ENCODE measurements at regions not wholly inside any gene's neighbourhood (a gene's known extent, or its start where the extent isn't known, plus 50 kb on each side); places are given as distances from the start of the nearest gene placed in this dataset.

DNA sequence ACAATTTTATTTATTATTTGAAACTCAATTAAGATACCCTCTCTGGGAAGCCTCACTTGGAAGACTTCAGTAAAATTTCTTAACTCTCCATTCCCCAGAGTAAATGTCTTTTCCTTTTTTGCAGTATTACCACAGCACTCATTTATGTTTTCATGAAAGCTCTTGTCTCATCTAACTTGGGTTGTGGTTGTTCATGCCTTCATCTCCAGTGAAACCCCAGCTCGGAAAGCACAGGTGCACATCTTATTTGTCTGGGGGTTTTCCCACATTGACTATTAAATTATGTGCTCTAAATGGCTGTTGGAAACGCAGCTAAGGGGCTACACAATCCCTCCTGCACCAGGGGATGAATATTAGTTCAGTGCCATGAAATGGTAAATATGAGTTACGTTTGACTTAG lies 954.2 kb upstream of the RAG2 start:
- Histone ChIP-seq H3K27ac (ENCODE audit: low read depth, low read length) (no peak overlapping the region), H3K27me3 (ENCODE audit: control insufficient read depth, insufficient read depth, low read length, poor library complexity, severe bottlenecking) (peaks cover 6% of the 10 kb centered on the region), H3K4me3 (ENCODE audit: low read length) (no peak overlapping the region), H3K9me3 (ENCODE audit: control insufficient read depth, low read length) (no peaks in the 10 kb centered on the region), H3K4me1 (ENCODE audit: control insufficient read depth, insufficient read depth, low read length) (no peaks in the 10 kb centered on the region), H3K36me3 (ENCODE audit: control insufficient read depth, insufficient read depth, low read length) (no peaks in the 10 kb centered on the region), H3K9ac (ENCODE audit: extremely low read depth, low read length, poor library complexity, severe bottlenecking) (no peak overlapping the region)
- 90 to 91% methylated on average over 2 to 3 of the region's 3 CpGs for WGBS, 2 experiments (ENCODE audit: insufficient coverage in 1 of 2, insufficient read length in 1 of 2)
- Mint-ChIP-seq H3K27me3 (ENCODE audit: insufficient read depth) (no peaks in the 10 kb centered on the region), H3K36me3 (ENCODE audit: low read depth) (no peaks in the 10 kb centered on the region), H3K27ac (no peak overlapping the region), H3K4me1 (no peaks in the 10 kb centered on the region), H3K4me3 (no peak overlapping the region), H3K9me3 (no peaks in the 10 kb centered on the region)
- TF ChIP-seq, protein P1, sequence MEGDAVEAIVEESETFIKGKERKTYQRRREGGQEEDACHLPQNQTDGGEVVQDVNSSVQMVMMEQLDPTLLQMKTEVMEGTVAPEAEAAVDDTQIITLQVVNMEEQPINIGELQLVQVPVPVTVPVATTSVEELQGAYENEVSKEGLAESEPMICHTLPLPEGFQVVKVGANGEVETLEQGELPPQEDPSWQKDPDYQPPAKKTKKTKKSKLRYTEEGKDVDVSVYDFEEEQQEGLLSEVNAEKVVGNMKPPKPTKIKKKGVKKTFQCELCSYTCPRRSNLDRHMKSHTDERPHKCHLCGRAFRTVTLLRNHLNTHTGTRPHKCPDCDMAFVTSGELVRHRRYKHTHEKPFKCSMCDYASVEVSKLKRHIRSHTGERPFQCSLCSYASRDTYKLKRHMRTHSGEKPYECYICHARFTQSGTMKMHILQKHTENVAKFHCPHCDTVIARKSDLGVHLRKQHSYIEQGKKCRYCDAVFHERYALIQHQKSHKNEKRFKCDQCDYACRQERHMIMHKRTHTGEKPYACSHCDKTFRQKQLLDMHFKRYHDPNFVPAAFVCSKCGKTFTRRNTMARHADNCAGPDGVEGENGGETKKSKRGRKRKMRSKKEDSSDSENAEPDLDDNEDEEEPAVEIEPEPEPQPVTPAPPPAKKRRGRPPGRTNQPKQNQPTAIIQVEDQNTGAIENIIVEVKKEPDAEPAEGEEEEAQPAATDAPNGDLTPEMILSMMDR (conservative IDR thresholded peaks at IDR 0.05) = no peak
- DNase-seq = no peak

DNA sequence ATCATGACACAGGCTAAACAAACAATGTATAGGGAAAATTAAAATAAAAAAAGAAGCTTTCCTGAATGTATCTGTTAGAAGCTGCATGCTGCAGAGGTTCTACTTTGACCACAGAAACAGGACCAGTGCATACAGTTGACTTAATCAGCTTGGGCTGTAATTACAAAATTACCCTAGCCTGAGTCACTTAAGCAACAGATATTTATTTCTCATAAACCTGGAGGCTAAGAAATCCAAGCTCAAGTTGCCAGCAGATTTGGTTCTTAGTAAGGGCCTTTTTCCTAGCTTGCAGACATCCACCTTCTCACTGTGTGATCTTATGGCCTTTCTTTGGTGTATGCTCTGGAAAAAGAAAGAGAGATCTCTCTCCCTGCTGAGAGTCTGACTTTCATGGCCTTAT lies 946.5 kb upstream of the RAG2 start:
- TF ChIP-seq, protein P1 (conservative IDR thresholded peaks at IDR 0.05) = no peak
- H3K27ac ChIP-seq (ENCODE audit: low read depth, low read length) = no peak overlapping the region
- no peaks in the 10 kb centered on the region for H3K4me1 ChIP-seq (ENCODE audit: control insufficient read depth, insufficient read depth, low read length)
- no peak overlapping the region for H3K9ac ChIP-seq (ENCODE audit: extremely low read depth, low read length, poor library complexity, severe bottlenecking)
- H3K36me3 ChIP-seq (ENCODE audit: control insufficient read depth, insufficient read depth, low read length) = no peaks in the 10 kb centered on the region
- peaks cover 7% of the 10 kb centered on the region for H3K4me1 Mint-ChIP-seq
- no peak for DNase-seq
- H3K9me3 ChIP-seq (ENCODE audit: control insufficient read depth, low read length) = peaks cover 32% of the 10 kb centered on the region
- H3K36me3 Mint-ChIP-seq (ENCODE audit: low read depth) = peaks cover 2% of the 10 kb centered on the region
- H3K27ac Mint-ChIP-seq = no peak overlapping the region
- no peak overlapping the region for H3K4me3 ChIP-seq (ENCODE audit: low read length)
- H3K27me3 Mint-ChIP-seq (ENCODE audit: insufficient read depth) = no peaks in the 10 kb centered on the region
- H3K4me3 Mint-ChIP-seq = no peak overlapping the region
- no peaks in the 10 kb centered on the region for H3K27me3 ChIP-seq (ENCODE audit: control insufficient read depth, insufficient read depth, low read length, poor library complexity, severe bottlenecking)
- H3K9me3 Mint-ChIP-seq = peaks cover 23% of the 10 kb centered on the region

DNA sequence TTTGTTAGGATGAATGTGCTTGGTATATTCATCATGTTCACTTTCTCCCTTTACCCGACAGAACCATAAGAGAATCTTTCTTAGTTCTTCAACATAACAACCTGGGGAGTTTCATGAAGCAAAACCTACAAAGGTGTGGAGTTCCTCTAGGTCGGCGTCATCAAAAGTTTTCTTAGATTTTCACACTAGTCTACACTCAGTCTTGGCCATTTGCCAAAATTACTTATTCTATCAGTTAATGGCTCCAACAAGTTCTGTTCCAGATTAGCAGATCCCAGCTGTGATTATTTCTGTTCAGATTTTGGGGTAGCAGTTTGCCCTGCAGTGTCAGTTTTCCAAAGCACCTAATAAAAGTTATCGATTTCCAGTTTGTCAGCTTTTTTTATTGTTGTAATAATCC lies 935.8 kb upstream of the RAG2 start:
- no peaks in the 10 kb centered on the region for H3K27me3 Mint-ChIP-seq (ENCODE audit: insufficient read depth)
- no peak overlapping the region for H3K9ac ChIP-seq (ENCODE audit: extremely low read depth, low read length, poor library complexity, severe bottlenecking)
- H3K4me1 Mint-ChIP-seq = peaks cover 17% of the 10 kb centered on the region
- peaks cover 8% of the 10 kb centered on the region for H3K4me1 ChIP-seq (ENCODE audit: control insufficient read depth, insufficient read depth, low read length)
- no peak for DNase-seq
- H3K27ac ChIP-seq (ENCODE audit: low read depth, low read length) = no peak overlapping the region
- H3K36me3 ChIP-seq (ENCODE audit: control insufficient read depth, insufficient read depth, low read length) = no peaks in the 10 kb centered on the region
- H3K9me3 Mint-ChIP-seq = peaks cover 24% of the 10 kb centered on the region
- no peaks in the 10 kb centered on the region for H3K27me3 ChIP-seq (ENCODE audit: control insufficient read depth, insufficient read depth, low read length, poor library complexity, severe bottlenecking)
- H3K36me3 Mint-ChIP-seq (ENCODE audit: low read depth) = peaks cover 8% of the 10 kb centered on the region
- H3K9me3 ChIP-seq (ENCODE audit: control insufficient read depth, low read length) = peaks cover 31% of the 10 kb centered on the region
- no peak overlapping the region for H3K4me3 ChIP-seq (ENCODE audit: low read length)
- no peak overlapping the region for H3K27ac Mint-ChIP-seq
- 94 to 96% methylated on average over 2 to 4 of the region's 4 CpGs for WGBS, 2 experiments (ENCODE audit: insufficient coverage in 1 of 2, insufficient read length in 1 of 2)
- TF ChIP-seq, protein P1 (conservative IDR thresholded peaks at IDR 0.05) = no peak
- H3K4me3 Mint-ChIP-seq = no peak overlapping the region
